ENCODE measurements at regions not wholly inside any gene's neighbourhood (a gene's known extent, or its start where the extent isn't known, plus 50 kb on each side); places are given as distances from the start of the nearest gene placed in this dataset.

DNA sequence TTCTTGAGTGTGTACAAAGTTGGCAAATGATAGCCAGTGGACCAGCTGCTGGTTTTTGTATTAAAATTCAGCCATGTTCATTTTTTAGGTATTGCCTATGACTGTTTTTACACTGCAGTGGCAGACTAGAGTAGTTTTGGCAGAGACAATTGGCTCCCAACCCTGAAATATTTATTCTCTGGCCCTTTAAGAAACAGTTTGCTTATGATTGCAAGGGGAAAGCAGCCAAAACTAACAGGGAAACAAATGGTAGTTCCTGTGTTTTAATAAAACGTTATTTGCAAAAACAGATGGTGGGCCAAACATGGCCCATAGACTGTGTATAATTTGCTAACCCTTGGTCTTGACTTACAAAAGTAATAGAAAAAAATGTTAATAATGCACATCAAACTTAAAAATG lies 110.2 kb downstream of the ALX1 start:
- no peak for TF ChIP-seq EZH2 (IDR thresholded peaks at IDR 0.05; ENCODE audit: insufficient read depth, low read length)
- TF ChIP-seq, protein P1, sequence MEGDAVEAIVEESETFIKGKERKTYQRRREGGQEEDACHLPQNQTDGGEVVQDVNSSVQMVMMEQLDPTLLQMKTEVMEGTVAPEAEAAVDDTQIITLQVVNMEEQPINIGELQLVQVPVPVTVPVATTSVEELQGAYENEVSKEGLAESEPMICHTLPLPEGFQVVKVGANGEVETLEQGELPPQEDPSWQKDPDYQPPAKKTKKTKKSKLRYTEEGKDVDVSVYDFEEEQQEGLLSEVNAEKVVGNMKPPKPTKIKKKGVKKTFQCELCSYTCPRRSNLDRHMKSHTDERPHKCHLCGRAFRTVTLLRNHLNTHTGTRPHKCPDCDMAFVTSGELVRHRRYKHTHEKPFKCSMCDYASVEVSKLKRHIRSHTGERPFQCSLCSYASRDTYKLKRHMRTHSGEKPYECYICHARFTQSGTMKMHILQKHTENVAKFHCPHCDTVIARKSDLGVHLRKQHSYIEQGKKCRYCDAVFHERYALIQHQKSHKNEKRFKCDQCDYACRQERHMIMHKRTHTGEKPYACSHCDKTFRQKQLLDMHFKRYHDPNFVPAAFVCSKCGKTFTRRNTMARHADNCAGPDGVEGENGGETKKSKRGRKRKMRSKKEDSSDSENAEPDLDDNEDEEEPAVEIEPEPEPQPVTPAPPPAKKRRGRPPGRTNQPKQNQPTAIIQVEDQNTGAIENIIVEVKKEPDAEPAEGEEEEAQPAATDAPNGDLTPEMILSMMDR (IDR thresholded peaks at IDR 0.05; ENCODE audit: insufficient read depth, low read depth, low read length): no peak

All from astrocyte (in vitro differentiated cells and primary cell).